GM12891 (cell line): ENCODE measurements at regions not wholly inside any gene's neighbourhood (a gene's known extent, or its start where the extent isn't known, plus 50 kb on each side); places are given as distances from the start of the nearest gene placed in this dataset.

ENCODE experiments used
- PAX5 ChIP-seq: IDR thresholded peaks from 2 replicates; pipeline ENCODE4 v1.6.1; 2011; ENCODE audit warnings: low read length, moderate library complexity, mild to moderate bottlenecking; ENCODE audit not compliant: insufficient read depth, severe bottlenecking
- POLR2A ChIP-seq: IDR thresholded peaks from 2 replicates; pipeline ENCODE4 v1.6.1; 2011; ENCODE audit warnings: low read depth, low read length, control low read depth
- POLR2AphosphoS5 ChIP-seq: IDR thresholded peaks from 2 replicates; pipeline ENCODE4 v1.6.1; 2011; ENCODE audit warnings: low read depth, low read length, control low read depth
- TAF1 ChIP-seq: IDR thresholded peaks from 2 replicates; pipeline ENCODE4 v1.6.1; 2011; ENCODE audit warnings: low read depth, low read length, control low read depth

- no peak for TF ChIP-seq POLR2AphosphoS5
- no peak for TF ChIP-seq POLR2A
- no peak for TF ChIP-seq TAF1
- no peak for TF ChIP-seq PAX5
Observed at GRCh38 chr4:60709061-60709460, 491.1 kb upstream of the ADGRL3 start.
